Neural progenitor cell (in vitro differentiated cells): ENCODE measurements at regions not wholly inside any gene's neighbourhood (a gene's known extent, or its start where the extent isn't known, plus 50 kb on each side); places are given as distances from the start of the nearest gene placed in this dataset.
A peak's percentile ranks its signal among the peaks of the same experiment; 100 is the strongest.

Experiments used
- DNase-seq: peaks from one replicate; pipeline ENCODE4 v3.0.0-alpha.2; 2016; ENCODE audit warnings: low spot score
- H2AFZ ChIP-seq: fragments of 200-600 bp; sonication (generic); replicated peaks from 2 replicates; pipeline ENCODE4 v1.6.1; 2016; ENCODE audit warnings: antibody characterized with exemption
- H3F3A ChIP-seq: fragments of 200-600 bp; sonication (generic); 2 replicates; pipeline ENCODE4 v1.6.1; 2016; ENCODE audit warnings: antibody characterized with exemption, low read depth
- H3K27ac ChIP-seq: fragments of 200-600 bp; sonication (generic); 2 replicates; pipeline ENCODE4 v1.5.1; 2016; ENCODE audit warnings: mild to moderate bottlenecking
- H3K27me3 ChIP-seq: fragments of 200-600 bp; sonication (generic); 2 replicates; pipeline ENCODE4 v1.6.1; 2016; ENCODE audit warnings: mild to moderate bottlenecking, moderate library complexity
- H3K36me3 ChIP-seq: fragments of 200-600 bp; sonication (generic); 2 replicates; pipeline ENCODE4 v1.5.1; 2016
- H3K4me1 ChIP-seq: fragments of 200-600 bp; sonication (generic); 2 replicates; pipeline ENCODE4 v1.6.1; 2016; ENCODE audit warnings: mixed run types
- H3K4me2 ChIP-seq: fragments of 200-600 bp; sonication (generic); 2 replicates; pipeline ENCODE4 v1.6.1; 2016
- H3K4me3 ChIP-seq: fragments of 200-600 bp; sonication (generic); 2 replicates; pipeline ENCODE4 v1.5.1; 2016
- H3K79me2 ChIP-seq: fragments of 200-600 bp; sonication (generic); 2 replicates; pipeline ENCODE4 v1.6.1; 2016; ENCODE audit warnings: low read depth
- H3K9ac ChIP-seq: fragments of 200-600 bp; sonication (generic); 2 replicates; pipeline ENCODE4 v1.6.1; 2016
- H3K9me3 ChIP-seq: fragments of 200-600 bp; sonication (generic); 2 replicates; pipeline ENCODE4 v1.5.1; 2016; ENCODE audit warnings: low read depth
- H4K20me1 ChIP-seq: fragments of 200-600 bp; sonication (generic); 2 replicates; pipeline ENCODE4 v1.6.1; 2016; ENCODE audit warnings: low read depth
- H3K27ac Mint-ChIP-seq: 3 replicates; pipeline ENCODE4 v1.8.0; 2021; ENCODE audit warnings: mixed read lengths
- H3K27me3 Mint-ChIP-seq: 2 replicates; pipeline ENCODE4 v1.8.0; 2022; ENCODE audit warnings: low read depth, mild to moderate bottlenecking, inconsistent platforms, moderate library complexity, mixed read lengths; ENCODE audit not compliant: insufficient read depth
- H3K36me3 Mint-ChIP-seq: 3 replicates; pipeline ENCODE4 v1.8.0; 2021; ENCODE audit warnings: mixed read lengths
- H3K4me1 Mint-ChIP-seq: 3 replicates; pipeline ENCODE4 v1.8.0; 2021; ENCODE audit warnings: mixed read lengths
- H3K4me3 Mint-ChIP-seq: 3 replicates; pipeline ENCODE4 v1.8.0; 2021; ENCODE audit warnings: mild to moderate bottlenecking, moderate library complexity, mixed read lengths
- H3K9me3 Mint-ChIP-seq: 3 replicates; pipeline ENCODE4 v1.8.0; 2020; ENCODE audit warnings: mixed read lengths
- CTCF ChIP-seq: fragments of 200-600 bp; sonication (generic); IDR thresholded peaks from 2 replicates; pipeline ENCODE4 v1.5.1; 2017; ENCODE audit warnings: antibody characterized with exemption, mild to moderate bottlenecking
- EZH2 ChIP-seq: fragments of 200-600 bp; sonication (generic); IDR thresholded peaks from 2 replicates; pipeline ENCODE4 v1.6.1; 2017; ENCODE audit warnings: antibody characterized with exemption, mild to moderate bottlenecking, moderate library complexity
- EZH2phosphoT487 ChIP-seq: fragments of 200-600 bp; sonication (generic); IDR thresholded peaks from 2 replicates; pipeline ENCODE4 v1.6.1; 2017; ENCODE audit warnings: antibody characterized with exemption

GRCh38 chr15:75134748-75135147, 66.9 kb upstream of the C15orf39 start:
- Histone ChIP-seq H2AFZ (no peak overlapping the region), H3F3A (no peaks in the 10 kb centered on the region), H3K4me3 (no peak overlapping the region), H3K9ac (no peak overlapping the region), H3K9me3 (no peaks in the 10 kb centered on the region), H3K27me3 (no peaks in the 10 kb centered on the region), H3K4me2 (no peak overlapping the region), H3K27ac (no peak overlapping the region), H4K20me1 (no peaks in the 10 kb centered on the region), H3K79me2 (no peaks in the 10 kb centered on the region), H3K36me3 (no peaks in the 10 kb centered on the region), H3K4me1 (peaks cover 8% of the 10 kb centered on the region)
- H3K36me3 Mint-ChIP-seq: no peaks in the 10 kb centered on the region
- DNase-seq: no peak
- TF ChIP-seq CTCF: no peak
- no peak for TF ChIP-seq EZH2phosphoT487
- TF ChIP-seq EZH2: no peak
- H3K4me1 Mint-ChIP-seq: peaks cover 27% of the 10 kb centered on the region
- no peak overlapping the region for H3K4me3 Mint-ChIP-seq
- peaks cover 2% of the 10 kb centered on the region for H3K27me3 Mint-ChIP-seq
- no peak overlapping the region for H3K27ac Mint-ChIP-seq
- H3K9me3 Mint-ChIP-seq: peaks cover 3% of the 10 kb centered on the region

DNA sequence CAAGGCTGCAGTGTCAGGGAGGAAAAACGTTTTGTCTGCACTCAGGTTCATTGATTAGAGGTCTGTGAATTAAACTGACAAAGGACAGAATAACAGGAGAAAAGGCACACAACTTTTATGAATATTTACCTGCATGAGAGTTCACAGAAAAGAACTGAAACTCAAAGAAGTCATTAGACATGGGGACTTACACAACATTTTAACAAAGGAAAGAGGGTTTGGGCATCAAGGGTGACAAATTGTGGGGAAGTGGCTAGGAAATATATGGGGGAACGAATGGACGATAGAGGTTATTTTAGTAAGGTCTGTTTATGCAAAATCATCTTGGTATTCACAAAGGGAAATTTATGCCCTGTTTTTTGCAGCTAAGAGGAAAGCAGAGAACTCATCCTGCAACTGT, 65.6 kb upstream of the C15orf39 start:
- H3K27ac ChIP-seq: no peak overlapping the region
- H3K9ac ChIP-seq: no peak overlapping the region
- no peak overlapping the region for H3K4me3 Mint-ChIP-seq
- H3K27me3 Mint-ChIP-seq: peaks cover 2% of the 10 kb centered on the region
- no peaks in the 10 kb centered on the region for H3F3A ChIP-seq
- no peak overlapping the region for H2AFZ ChIP-seq
- H3K79me2 ChIP-seq: no peaks in the 10 kb centered on the region
- no peaks in the 10 kb centered on the region for H4K20me1 ChIP-seq
- no peak overlapping the region for H3K4me2 ChIP-seq
- peaks cover 18% of the 10 kb centered on the region for H3K4me1 Mint-ChIP-seq
- TF ChIP-seq EZH2: no peak
- no peak for TF ChIP-seq CTCF
- no peak for TF ChIP-seq EZH2phosphoT487
- H3K4me3 ChIP-seq: no peak overlapping the region
- no peaks in the 10 kb centered on the region for H3K36me3 ChIP-seq
- no peaks in the 10 kb centered on the region for H3K27me3 ChIP-seq
- H3K9me3 Mint-ChIP-seq: peaks cover 9% of the 10 kb centered on the region
- H3K36me3 Mint-ChIP-seq: peaks cover 4% of the 10 kb centered on the region
- peaks cover 6% of the 10 kb centered on the region for H3K4me1 ChIP-seq
- no peaks in the 10 kb centered on the region for H3K9me3 ChIP-seq
- peak overlapping the region; percentile 1 for H3K27ac Mint-ChIP-seq
- DNase-seq: no peak

DNA sequence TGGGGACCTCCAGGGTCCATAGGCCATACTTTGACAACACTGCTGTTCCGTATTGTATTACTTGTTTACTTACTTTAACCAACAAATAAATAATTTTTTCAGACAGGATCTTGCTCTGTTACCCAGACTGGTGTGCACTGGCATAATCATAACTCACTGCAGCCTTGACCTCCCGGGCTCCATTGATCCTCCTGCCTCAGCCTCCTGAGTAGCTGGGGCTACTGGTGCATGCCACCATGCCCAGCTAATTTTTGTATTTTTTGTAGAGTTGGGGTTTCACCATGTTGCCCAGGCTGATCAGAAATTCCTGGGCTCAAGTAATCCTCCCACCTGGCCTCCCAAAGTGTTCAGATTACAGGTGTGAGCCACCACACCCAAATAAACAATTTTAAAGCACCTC, 64.9 kb upstream of the C15orf39 start:
- Histone ChIP-seq H3K4me1 (peaks cover 6% of the 10 kb centered on the region), H3K9me3 (no peaks in the 10 kb centered on the region), H3K9ac (no peak overlapping the region), H2AFZ (no peak overlapping the region), H3K36me3 (no peaks in the 10 kb centered on the region), H3K4me3 (no peak overlapping the region), H3K79me2 (no peaks in the 10 kb centered on the region), H3K4me2 (no peak overlapping the region), H3K27me3 (no peaks in the 10 kb centered on the region), H4K20me1 (no peaks in the 10 kb centered on the region), H3K27ac (no peak overlapping the region), H3F3A (no peaks in the 10 kb centered on the region)
- Mint-ChIP-seq H3K27me3 (peaks cover 2% of the 10 kb centered on the region), H3K9me3 (peaks cover 9% of the 10 kb centered on the region), H3K36me3 (peaks cover 4% of the 10 kb centered on the region), H3K4me3 (no peak overlapping the region), H3K4me1 (peaks cover 18% of the 10 kb centered on the region), H3K27ac (no peak overlapping the region)
- TF ChIP-seq CTCF (no peak), EZH2phosphoT487 (no peak), EZH2 (no peak)
- DNase-seq: no peak
